ENCODE measurements at regions not wholly inside any gene's neighbourhood (a gene's known extent, or its start where the extent isn't known, plus 50 kb on each side); places are given as distances from the start of the nearest gene placed in this dataset.

DNA sequence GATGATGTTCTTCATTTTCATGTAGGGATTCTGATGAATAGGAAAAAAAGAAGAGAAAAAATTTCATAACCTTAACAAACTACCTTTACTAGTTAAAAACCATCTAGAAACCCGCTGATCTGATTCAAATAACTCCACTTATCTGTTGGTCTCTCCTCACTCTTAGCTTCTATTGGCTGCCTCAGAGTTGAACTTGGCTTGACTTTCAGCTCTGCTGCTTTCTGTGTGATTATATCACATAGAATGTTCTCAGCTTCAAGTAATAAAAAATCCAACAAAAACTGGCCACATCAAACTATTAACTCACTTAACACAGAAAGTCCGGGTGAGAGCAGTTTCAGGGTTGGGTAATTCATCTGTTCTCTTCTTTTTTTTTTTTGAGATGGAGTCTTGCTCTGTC is 126.8 kb upstream of the RASGRP1 start:
- Histone ChIP-seq H3K27ac (ENCODE audit: low read depth, low read length) (no peak overlapping the region), H3K9me3 (ENCODE audit: low read length) (no peaks in the 10 kb centered on the region), H3K27me3 (ENCODE audit: control insufficient read depth in 1 of 2, insufficient read depth in 2 of 2, low read length in 2 of 2) (no peaks in the 10 kb centered on the region), H3K4me1 (ENCODE audit: insufficient read depth, low read length) (no peaks in the 10 kb centered on the region), H3K4me3 (ENCODE audit: low read depth in 1 of 2, low read length in 2 of 2) (no peak overlapping the region), H3K9ac (ENCODE audit: low read length) (no peak overlapping the region), H3K36me3 (ENCODE audit: insufficient read depth, low read length) (no peaks in the 10 kb centered on the region)

DNA sequence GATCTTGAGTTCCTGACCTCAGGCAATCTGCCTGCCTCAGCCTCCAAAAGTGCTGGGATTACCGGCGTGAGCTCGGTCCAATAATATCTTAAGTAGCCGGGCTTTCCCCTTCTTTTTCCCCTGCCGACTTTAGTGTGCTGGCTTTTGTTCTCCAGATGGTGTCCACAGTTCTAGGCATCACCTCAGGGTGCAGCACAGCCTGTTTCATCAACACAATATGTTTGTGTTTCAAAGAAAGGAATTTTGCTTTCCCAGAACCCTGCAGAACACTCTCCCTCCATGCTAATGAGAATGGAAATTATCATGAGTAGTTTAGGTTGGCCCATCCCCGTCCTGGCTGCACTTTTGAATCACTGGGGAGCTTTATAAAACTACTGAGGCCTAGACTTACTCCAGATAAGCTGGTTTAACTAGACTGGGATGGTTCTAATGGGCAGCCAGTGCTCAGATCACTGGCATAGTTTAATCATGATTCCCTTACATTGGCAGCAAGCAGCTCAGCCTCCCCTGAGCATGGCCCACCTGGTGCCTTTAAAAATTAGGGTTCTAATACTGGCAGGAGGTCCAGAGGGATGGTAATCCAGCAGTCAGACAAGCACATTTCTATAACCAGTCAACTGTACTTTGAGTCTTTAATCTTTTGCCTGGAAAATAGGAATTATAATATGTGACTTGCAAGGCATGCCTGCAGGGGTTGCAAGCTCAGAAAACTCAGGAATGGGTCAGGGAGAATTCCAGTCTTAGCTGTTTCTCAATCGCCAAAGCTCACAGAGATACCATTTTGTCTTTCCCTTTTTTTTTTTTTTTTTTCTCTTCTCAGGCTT is 127.6 kb upstream of the RASGRP1 start:
- H3K27ac ChIP-seq (ENCODE audit: low read depth, low read length): no peak overlapping the region
- no peaks in the 10 kb centered on the region for H3K36me3 ChIP-seq (ENCODE audit: insufficient read depth, low read length)
- H3K9ac ChIP-seq (ENCODE audit: low read length): no peak overlapping the region
- H3K4me1 ChIP-seq (ENCODE audit: insufficient read depth, low read length): no peaks in the 10 kb centered on the region
- H3K27me3 ChIP-seq (ENCODE audit: control insufficient read depth in 1 of 2, insufficient read depth in 2 of 2, low read length in 2 of 2): no peaks in the 10 kb centered on the region
- H3K4me3 ChIP-seq (ENCODE audit: low read depth in 1 of 2, low read length in 2 of 2): no peak overlapping the region
- no peaks in the 10 kb centered on the region for H3K9me3 ChIP-seq (ENCODE audit: low read length)

DNA sequence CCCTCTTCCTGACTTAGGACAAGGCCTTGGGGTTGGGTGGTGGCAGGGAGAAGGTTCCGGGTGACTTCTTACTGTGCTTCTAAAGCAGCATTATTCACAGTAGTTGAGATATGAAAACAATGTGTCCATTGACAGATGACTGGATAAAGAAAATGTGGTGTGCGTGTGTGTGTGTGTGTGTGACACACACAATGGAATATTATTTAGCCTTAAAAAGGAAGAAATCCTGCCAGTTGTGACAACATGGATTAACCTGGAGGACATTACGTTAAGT is 128.1 kb upstream of the RASGRP1 start:
- no peaks in the 10 kb centered on the region for H3K4me1 ChIP-seq (ENCODE audit: insufficient read depth, low read length)
- no peak overlapping the region for H3K27ac ChIP-seq (ENCODE audit: low read depth, low read length)
- no peaks in the 10 kb centered on the region for H3K36me3 ChIP-seq (ENCODE audit: insufficient read depth, low read length)

DNA sequence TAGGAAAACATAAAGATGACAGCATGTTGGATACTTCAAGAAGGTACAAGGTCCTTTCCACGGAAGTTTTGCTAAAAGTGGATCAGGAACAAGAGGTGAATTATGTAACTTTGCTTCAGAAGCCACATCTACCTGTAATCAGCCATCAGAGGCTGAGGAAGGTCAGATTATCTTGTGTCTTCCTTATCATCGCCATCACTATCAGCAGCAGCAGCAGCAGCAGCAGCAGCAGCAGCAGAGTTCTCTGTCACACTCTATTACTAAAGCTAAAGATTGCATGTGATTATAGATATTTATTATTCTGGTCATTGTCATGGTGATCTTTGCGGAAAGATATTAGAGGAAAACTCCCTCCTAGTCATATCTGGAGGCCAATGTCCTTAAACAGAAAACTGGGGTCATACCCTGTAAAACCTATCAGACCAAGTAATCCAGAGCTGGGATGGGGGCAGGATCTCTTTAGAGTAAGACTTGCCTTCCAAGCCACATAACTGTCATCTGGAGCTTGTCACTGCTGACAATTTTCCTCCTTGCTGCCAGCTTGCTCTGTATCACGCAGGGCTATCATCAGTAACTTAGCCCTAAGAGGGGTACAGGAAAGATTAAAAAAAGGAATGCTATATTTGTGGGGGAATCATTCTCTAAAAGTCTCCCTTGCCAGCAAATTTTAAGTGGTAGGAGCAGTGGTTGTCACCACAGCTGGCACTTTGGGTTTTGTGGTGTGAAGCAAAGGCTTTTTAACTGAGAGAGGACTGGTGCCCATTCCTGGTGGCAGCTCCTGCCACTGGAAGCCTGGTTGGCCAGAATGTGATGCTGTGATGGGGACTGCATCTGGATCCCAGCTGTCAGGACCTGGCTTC is 130.9 kb upstream of the RASGRP1 start:
- Histone ChIP-seq H3K27ac (ENCODE audit: low read depth, low read length) (no peak overlapping the region), H3K27me3 (ENCODE audit: control insufficient read depth in 1 of 2, insufficient read depth in 2 of 2, low read length in 2 of 2) (no peaks in the 10 kb centered on the region), H3K9ac (ENCODE audit: low read length) (no peak overlapping the region), H3K9me3 (ENCODE audit: low read length) (no peaks in the 10 kb centered on the region), H3K4me1 (ENCODE audit: insufficient read depth, low read length) (no peaks in the 10 kb centered on the region), H3K36me3 (ENCODE audit: insufficient read depth, low read length) (no peaks in the 10 kb centered on the region), H3K4me3 (ENCODE audit: low read depth in 1 of 2, low read length in 2 of 2) (no peak overlapping the region)

More for the DNA sequence above, 128.1 kb upstream of the RASGRP1 start:
- Histone ChIP-seq H3K9ac (ENCODE audit: low read length) (no peak overlapping the region), H3K4me3 (ENCODE audit: low read depth in 1 of 2, low read length in 2 of 2) (no peak overlapping the region), H3K27me3 (ENCODE audit: control insufficient read depth in 1 of 2, insufficient read depth in 2 of 2, low read length in 2 of 2) (no peaks in the 10 kb centered on the region), H3K9me3 (ENCODE audit: low read length) (no peaks in the 10 kb centered on the region)

DNA sequence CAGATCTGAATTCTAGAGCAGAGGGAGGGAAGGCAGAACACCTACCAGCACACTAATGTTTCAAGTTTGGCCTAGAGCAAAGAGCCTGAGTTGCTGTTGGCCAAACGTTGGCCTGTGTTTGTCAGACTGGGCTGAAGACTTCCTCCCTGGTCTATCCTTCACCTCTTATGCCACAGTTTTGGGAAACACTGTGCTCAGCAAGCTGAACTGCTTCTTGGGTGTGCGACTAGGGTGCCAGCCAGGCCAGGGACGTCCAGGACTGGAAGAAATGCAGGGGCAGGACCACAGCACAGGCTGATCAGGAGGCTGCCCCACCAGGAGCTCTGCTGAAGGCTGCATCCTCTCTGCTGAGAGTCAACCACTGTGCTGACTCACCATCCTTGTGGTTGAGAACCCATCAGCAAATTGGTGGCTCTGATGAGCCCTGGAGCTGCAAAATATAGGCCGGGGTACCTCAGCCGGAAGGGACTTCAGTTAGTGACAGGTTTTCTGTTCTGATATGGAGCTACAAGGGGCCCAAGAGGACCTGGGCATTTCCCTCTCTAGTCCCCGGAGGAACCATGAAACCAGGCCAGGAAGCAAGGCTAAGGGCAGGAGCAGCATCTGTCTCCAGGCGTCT is 131.6 kb upstream of the RASGRP1 start:
- Histone ChIP-seq H3K9ac (ENCODE audit: low read length) (no peak overlapping the region), H3K36me3 (ENCODE audit: insufficient read depth, low read length) (no peaks in the 10 kb centered on the region), H3K27ac (ENCODE audit: low read depth, low read length) (no peak overlapping the region), H3K4me1 (ENCODE audit: insufficient read depth, low read length) (no peaks in the 10 kb centered on the region), H3K9me3 (ENCODE audit: low read length) (no peaks in the 10 kb centered on the region), H3K4me3 (ENCODE audit: low read depth in 1 of 2, low read length in 2 of 2) (no peak overlapping the region), H3K27me3 (ENCODE audit: control insufficient read depth in 1 of 2, insufficient read depth in 2 of 2, low read length in 2 of 2) (no peaks in the 10 kb centered on the region)

DNA sequence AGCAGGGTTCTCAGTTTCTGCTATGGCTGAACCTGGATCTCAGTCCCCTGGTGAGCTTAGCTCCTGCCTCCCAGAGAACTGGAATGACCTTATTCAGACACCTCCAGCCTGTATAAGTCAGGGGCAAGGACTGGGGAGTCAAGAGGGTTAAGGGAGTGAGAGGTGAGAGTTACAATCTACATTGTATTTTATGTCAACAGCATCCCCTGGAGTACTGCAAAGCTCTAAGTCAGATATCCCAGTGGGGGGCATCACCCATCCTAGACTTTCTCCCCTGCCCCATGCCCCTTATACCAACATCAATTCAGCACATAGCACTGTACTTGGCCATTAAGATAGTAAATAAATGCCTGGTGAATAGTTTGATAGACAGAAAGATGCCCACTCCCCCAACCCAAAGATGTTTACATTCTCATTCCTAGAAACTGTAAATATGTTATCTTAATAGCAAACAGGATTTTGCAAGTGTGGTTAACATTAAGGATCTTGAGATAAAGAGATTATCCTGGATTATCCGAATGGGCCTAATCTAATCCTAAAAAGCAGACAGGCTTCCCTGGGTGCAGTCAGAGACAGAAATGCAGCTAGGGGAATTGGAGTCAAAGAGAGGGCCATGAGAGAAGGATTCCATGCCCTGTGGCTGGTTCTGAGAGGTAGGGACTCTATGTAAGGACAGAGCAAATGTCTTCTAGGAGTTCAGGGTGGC is 132.3 kb upstream of the RASGRP1 start:
- H3K4me3 ChIP-seq (ENCODE audit: low read depth in 1 of 2, low read length in 2 of 2): no peak overlapping the region
- H3K27ac ChIP-seq (ENCODE audit: low read depth, low read length): no peak overlapping the region

DNA sequence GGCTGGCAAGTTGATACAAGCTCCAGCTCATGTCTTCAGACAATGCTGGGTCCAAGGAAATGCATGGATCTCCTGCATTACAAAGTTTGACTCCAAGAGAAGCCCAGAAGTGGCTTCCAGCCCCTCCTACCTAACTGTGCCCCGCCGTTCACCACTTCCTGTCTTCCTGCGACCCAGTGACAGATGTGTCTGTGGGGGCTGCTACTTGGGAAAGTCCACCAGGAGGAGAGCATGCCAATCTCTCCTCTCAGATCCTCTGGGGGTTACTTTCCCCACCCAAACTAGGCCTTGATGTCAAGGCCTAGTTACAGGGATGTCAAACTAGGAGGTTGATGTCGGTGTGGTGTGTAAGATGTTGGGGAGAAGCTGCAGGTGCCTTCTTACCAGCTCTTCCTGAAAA is 133.6 kb upstream of the RASGRP1 start:
- Histone ChIP-seq H3K9ac (ENCODE audit: low read length) (no peak overlapping the region), H3K27me3 (ENCODE audit: control insufficient read depth in 1 of 2, insufficient read depth in 2 of 2, low read length in 2 of 2) (no peaks in the 10 kb centered on the region), H3K27ac (ENCODE audit: low read depth, low read length) (no peak overlapping the region), H3K9me3 (ENCODE audit: low read length) (no peaks in the 10 kb centered on the region), H3K4me1 (ENCODE audit: insufficient read depth, low read length) (no peaks in the 10 kb centered on the region), H3K36me3 (ENCODE audit: insufficient read depth, low read length) (no peaks in the 10 kb centered on the region), H3K4me3 (ENCODE audit: low read depth in 1 of 2, low read length in 2 of 2) (no peak overlapping the region)

More for the DNA sequence above, 132.3 kb upstream of the RASGRP1 start:
- Histone ChIP-seq H3K9ac (ENCODE audit: low read length) (no peak overlapping the region), H3K9me3 (ENCODE audit: low read length) (no peaks in the 10 kb centered on the region), H3K36me3 (ENCODE audit: insufficient read depth, low read length) (no peaks in the 10 kb centered on the region), H3K4me1 (ENCODE audit: insufficient read depth, low read length) (no peaks in the 10 kb centered on the region), H3K27me3 (ENCODE audit: control insufficient read depth in 1 of 2, insufficient read depth in 2 of 2, low read length in 2 of 2) (no peaks in the 10 kb centered on the region)

DNA sequence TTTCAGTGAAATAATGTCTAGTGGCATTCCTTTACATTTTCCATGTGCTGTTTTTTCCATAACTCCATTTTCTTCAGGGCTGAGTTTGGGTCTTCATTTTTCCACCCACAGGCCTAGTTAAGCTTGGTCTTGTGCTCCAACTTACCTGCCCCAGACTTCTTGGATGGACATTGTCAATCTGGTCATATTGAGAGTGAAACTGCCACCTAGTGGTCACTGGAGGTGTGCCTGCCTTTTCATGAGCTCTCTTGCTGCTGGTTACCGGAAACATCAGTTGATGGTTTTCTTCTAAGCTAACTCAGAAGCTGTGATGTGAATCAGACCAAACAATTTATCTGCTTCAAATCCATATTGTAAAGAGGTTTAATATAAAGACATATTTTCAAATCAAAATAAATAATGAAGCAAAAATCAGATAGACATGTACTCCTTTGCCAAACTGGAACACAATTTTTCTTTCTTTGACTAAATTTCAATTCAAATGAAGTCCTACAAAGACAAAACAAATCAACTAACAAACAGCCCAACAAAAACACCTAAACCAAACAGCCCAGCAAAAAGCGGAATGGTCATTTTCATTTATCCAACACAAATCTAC is 135.1 kb upstream of the RASGRP1 start:
- Histone ChIP-seq H3K27ac (ENCODE audit: low read depth, low read length) (no peak overlapping the region), H3K4me1 (ENCODE audit: insufficient read depth, low read length) (no peaks in the 10 kb centered on the region), H3K4me3 (ENCODE audit: low read depth in 1 of 2, low read length in 2 of 2) (no peak overlapping the region), H3K36me3 (ENCODE audit: insufficient read depth, low read length) (no peaks in the 10 kb centered on the region), H3K27me3 (ENCODE audit: control insufficient read depth in 1 of 2, insufficient read depth in 2 of 2, low read length in 2 of 2) (no peaks in the 10 kb centered on the region), H3K9me3 (ENCODE audit: low read length) (no peaks in the 10 kb centered on the region), H3K9ac (ENCODE audit: low read length) (no peak overlapping the region)

DNA sequence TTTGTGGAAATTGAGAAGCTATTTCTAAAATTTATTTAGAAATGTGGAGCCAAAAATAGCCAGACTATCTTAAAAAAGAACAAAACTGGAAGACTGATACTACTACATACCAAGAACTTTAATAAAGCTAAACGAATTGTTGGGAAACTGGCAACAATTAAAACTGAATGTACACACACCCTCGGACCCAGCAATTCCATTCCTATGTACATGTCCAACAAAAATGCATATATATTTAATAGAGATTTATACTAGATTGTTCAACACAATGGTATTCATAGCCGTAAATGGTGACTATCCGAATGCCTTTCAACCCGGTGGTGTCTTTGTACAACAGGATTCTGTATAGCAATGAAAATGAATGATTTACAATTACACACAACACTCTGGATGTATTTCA is 136.5 kb upstream of the RASGRP1 start:
- no peaks in the 10 kb centered on the region for H3K9me3 ChIP-seq (ENCODE audit: low read length)
- H3K4me1 ChIP-seq (ENCODE audit: insufficient read depth, low read length): no peaks in the 10 kb centered on the region
- H3K27me3 ChIP-seq (ENCODE audit: control insufficient read depth in 1 of 2, insufficient read depth in 2 of 2, low read length in 2 of 2): no peaks in the 10 kb centered on the region
- H3K4me3 ChIP-seq (ENCODE audit: low read depth in 1 of 2, low read length in 2 of 2): no peak overlapping the region
- no peaks in the 10 kb centered on the region for H3K36me3 ChIP-seq (ENCODE audit: insufficient read depth, low read length)
- H3K9ac ChIP-seq (ENCODE audit: low read length): no peak overlapping the region
- H3K27ac ChIP-seq (ENCODE audit: low read depth, low read length): no peak overlapping the region

DNA sequence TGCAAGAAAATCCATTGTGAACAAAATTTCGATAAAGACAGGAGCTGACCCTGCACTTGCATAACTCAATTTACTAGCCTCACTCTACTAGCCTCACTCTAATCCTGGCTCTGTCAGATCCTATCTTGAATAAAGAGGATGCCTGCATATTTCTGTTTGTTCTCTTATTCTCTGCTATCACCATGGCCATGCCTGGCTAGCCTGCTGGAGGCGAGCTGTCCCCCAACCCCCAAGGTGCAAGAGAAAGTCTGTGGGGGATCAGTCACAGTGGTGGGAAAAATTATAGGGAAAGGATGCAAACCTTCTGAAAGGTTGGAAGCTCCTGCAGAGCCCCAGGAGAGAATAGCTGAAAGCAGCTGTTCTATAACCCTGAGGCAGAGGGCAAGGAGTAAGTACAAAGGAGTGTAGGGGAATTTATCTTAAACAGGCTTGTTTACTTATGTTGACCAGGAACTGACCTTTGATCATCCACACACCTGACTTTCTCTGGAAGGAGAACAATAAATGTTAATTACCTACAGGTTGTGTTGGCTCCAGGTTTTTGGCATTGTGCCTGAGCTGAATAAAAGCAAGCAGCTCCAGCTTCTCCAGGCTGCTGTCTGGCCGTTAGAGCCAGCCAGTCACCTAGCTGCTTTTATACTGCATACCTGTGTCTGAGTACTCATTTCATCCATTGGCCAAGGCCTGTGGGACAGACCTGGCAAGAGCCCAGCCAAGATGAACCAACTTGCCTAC is 137.7 kb upstream of the RASGRP1 start:
- no peaks in the 10 kb centered on the region for H3K4me1 ChIP-seq (ENCODE audit: insufficient read depth, low read length)
- H3K9me3 ChIP-seq (ENCODE audit: low read length): no peaks in the 10 kb centered on the region
- H3K27ac ChIP-seq (ENCODE audit: low read depth, low read length): no peak overlapping the region
- H3K9ac ChIP-seq (ENCODE audit: low read length): no peak overlapping the region
- no peaks in the 10 kb centered on the region for H3K36me3 ChIP-seq (ENCODE audit: insufficient read depth, low read length)
- H3K4me3 ChIP-seq (ENCODE audit: low read depth in 1 of 2, low read length in 2 of 2): no peak overlapping the region
- H3K27me3 ChIP-seq (ENCODE audit: control insufficient read depth in 1 of 2, insufficient read depth in 2 of 2, low read length in 2 of 2): no peaks in the 10 kb centered on the region
